Suprapubic skin (tissue), 4 donors: ENCODE measurements at regions not wholly inside any gene's neighbourhood (a gene's known extent, or its start where the extent isn't known, plus 50 kb on each side); places are given as distances from the start of the nearest gene placed in this dataset.

ENCODE experiments used
- DNase-seq, 2 donors: peaks; one replicate each; pipeline ENCODE4 v3.0.0-alpha.2; 2019; ENCODE audit warnings: low spot score in 2 of 2
- H3K27ac ChIP-seq: fragments of 200-600 bp; sonication (generic); one replicate; pipeline ENCODE4 v1.5.1; 2019
- H3K27me3 ChIP-seq: fragments of 200-600 bp; sonication (generic); one replicate; pipeline ENCODE4 v1.5.1; 2019
- H3K36me3 ChIP-seq: fragments of 200-600 bp; sonication (generic); one replicate; pipeline ENCODE4 v1.5.1; 2019
- H3K4me1 ChIP-seq: fragments of 200-600 bp; sonication (generic); one replicate; pipeline ENCODE4 v1.5.1; 2019
- H3K4me3 ChIP-seq: fragments of 200-600 bp; sonication (generic); one replicate; pipeline ENCODE4 v1.5.1; 2019; ENCODE audit warnings: mild to moderate bottlenecking
- H3K9me3 ChIP-seq: fragments of 200-600 bp; sonication (generic); one replicate; pipeline ENCODE4 v1.5.1; 2019
- CTCF ChIP-seq, 2 donors: fragments of 200-600 bp in 1 of 2; fragments of 450-650 bp in 1 of 2; sonication (generic) in 1 of 2; IDR thresholded peaks; one replicate each; pipeline ENCODE4 v1.5.1; 2016 to 2019; ENCODE audit warnings: antibody characterized with exemption in 2 of 2, mild to moderate bottlenecking in 1 of 2, moderate library complexity in 1 of 2
- EP300 ChIP-seq: sonication (generic); formaldehyde crosslinking; IDR thresholded peaks from one replicate; pipeline ENCODE4 v1.6.1; 2017; ENCODE audit warnings: antibody characterized with exemption
- POLR2A ChIP-seq, 2 donors: fragments of 450-650 bp; IDR thresholded peaks; one replicate each; pipeline ENCODE4 v1.6.1; 2017; ENCODE audit warnings: antibody characterized with exemption in 2 of 2, mild to moderate bottlenecking in 2 of 2, moderate library complexity in 2 of 2
- POLR2AphosphoS5 ChIP-seq, 3 donors: sonication (generic); formaldehyde crosslinking; IDR thresholded peaks; one replicate each; pipeline ENCODE4 v1.6.1; 2017; ENCODE audit warnings: antibody characterized with exemption in 3 of 3
- WGBS: methylation state at CpG from one replicate; pipeline ENCODE4 v1.1.5; 2018; 5-methylcytosine and 5-hydroxymethylcytosine counted together

GRCh38 chr13:22336460-22336859, 665.6 kb downstream of the FGF9 start:
- no peaks in the 10 kb centered on the region for H3K9me3 ChIP-seq
- no peak overlapping the region for H3K4me3 ChIP-seq
- H3K36me3 ChIP-seq = no peaks in the 10 kb centered on the region
- TF ChIP-seq CTCF (IDR thresholded peaks at IDR 0.05) = no peak
- no peak for TF ChIP-seq POLR2AphosphoS5 (IDR thresholded peaks at IDR 0.05)
- no peak for TF ChIP-seq POLR2A (IDR thresholded peaks at IDR 0.05)
- no peak for TF ChIP-seq EP300
- DNase-seq = no peak
- no peak overlapping the region for H3K27ac ChIP-seq
- H3K4me1 ChIP-seq = no peaks in the 10 kb centered on the region
- no peaks in the 10 kb centered on the region for H3K27me3 ChIP-seq

- no peak for TF ChIP-seq POLR2AphosphoS5 (IDR thresholded peaks at IDR 0.05)
- TF ChIP-seq EP300 = no peak
- TF ChIP-seq CTCF (IDR thresholded peaks at IDR 0.05) = no peak
- no peak for TF ChIP-seq POLR2A (IDR thresholded peaks at IDR 0.05)
- Histone ChIP-seq H3K27me3 (no peaks in the 10 kb centered on the region), H3K9me3 (no peaks in the 10 kb centered on the region), H3K4me1 (no peaks in the 10 kb centered on the region), H3K27ac (no peak overlapping the region), H3K4me3 (no peak overlapping the region), H3K36me3 (no peaks in the 10 kb centered on the region)
- WGBS = 76% methylated on average over 3 of the region's 3 CpGs
- DNase-seq = no peak
Observed at GRCh38 chr13:22357132-22357531, 686.3 kb downstream of the FGF9 start.

- Histone ChIP-seq H3K27me3 (no peaks in the 10 kb centered on the region), H3K36me3 (no peaks in the 10 kb centered on the region), H3K27ac (no peak overlapping the region), H3K9me3 (peaks cover 15% of the 10 kb centered on the region), H3K4me3 (no peak overlapping the region), H3K4me1 (no peaks in the 10 kb centered on the region)
- WGBS = 56% methylated on average over 2 of the region's 2 CpGs
- TF ChIP-seq EP300 (no peak), POLR2AphosphoS5 (IDR thresholded peaks at IDR 0.05) (no peak)
- no peak for DNase-seq
Observed at GRCh38 chr13:22369090-22369489, 698.2 kb downstream of the FGF9 start.

- Histone ChIP-seq H3K4me3 (no peak overlapping the region), H3K4me1 (no peaks in the 10 kb centered on the region)
- TF ChIP-seq POLR2AphosphoS5 (IDR thresholded peaks at IDR 0.05) = no peak
- TF ChIP-seq EP300 = no peak
Observed at GRCh38 chr13:22369840-22370239, 699.0 kb downstream of the FGF9 start.

GRCh38 chr13:22372261-22372660, 701.4 kb downstream of the FGF9 start:
- DNase-seq = no peak
- Histone ChIP-seq H3K4me3 (no peak overlapping the region), H3K27me3 (no peaks in the 10 kb centered on the region), H3K27ac (no peak overlapping the region), H3K9me3 (peaks cover 12% of the 10 kb centered on the region), H3K4me1 (no peaks in the 10 kb centered on the region), H3K36me3 (no peaks in the 10 kb centered on the region)
- 95% methylated on average over 3 of the region's 3 CpGs for WGBS
- no peak for TF ChIP-seq POLR2A (IDR thresholded peaks at IDR 0.05)
- no peak for TF ChIP-seq POLR2AphosphoS5 (IDR thresholded peaks at IDR 0.05)
- TF ChIP-seq CTCF (IDR thresholded peaks at IDR 0.05) = no peak
- no peak for TF ChIP-seq EP300

More at GRCh38 chr13:22369840-22370239, 699.0 kb downstream of the FGF9 start:
- Histone ChIP-seq H3K36me3 (no peaks in the 10 kb centered on the region), H3K27ac (no peak overlapping the region), H3K9me3 (peaks cover 10% of the 10 kb centered on the region), H3K27me3 (no peaks in the 10 kb centered on the region)
- DNase-seq = no peak

GRCh38 chr13:22375151-22375550, 704.3 kb downstream of the FGF9 start:
- 91% methylated on average over 2 of the region's 2 CpGs for WGBS

More at GRCh38 chr13:22375151-22375550, 704.3 kb downstream of the FGF9 start:
- Histone ChIP-seq H3K27ac (no peak overlapping the region), H3K4me3 (no peak overlapping the region), H3K27me3 (no peaks in the 10 kb centered on the region), H3K36me3 (no peaks in the 10 kb centered on the region), H3K4me1 (no peaks in the 10 kb centered on the region), H3K9me3 (peaks cover 14% of the 10 kb centered on the region)
- TF ChIP-seq POLR2AphosphoS5 (IDR thresholded peaks at IDR 0.05) = no peak
- TF ChIP-seq POLR2A (IDR thresholded peaks at IDR 0.05) = no peak
- TF ChIP-seq CTCF (IDR thresholded peaks at IDR 0.05) = no peak
- TF ChIP-seq EP300 = no peak
- no peak for DNase-seq
